GM12878 (cell line): ENCODE measurements at regions not wholly inside any gene's neighbourhood (a gene's known extent, or its start where the extent isn't known, plus 50 kb on each side); places are given as distances from the start of the nearest gene placed in this dataset.
A peak's percentile ranks its signal among the peaks of the same experiment; 100 is the strongest.

ENCODE experiments used
- ATAC-seq: fragments of 200-7000 bp; cut with Tn5 transposase; 3 replicates; pipeline ENCODE4 v1.9.1; 2020; ENCODE audit warnings: mild to moderate bottlenecking, moderate library complexity
- BruUV-seq: library from RNA; stranded (reverse); fragments of 400-500 nt; replicated peaks from 2 replicates; lab custom pipeline; 2021; lab: Mats Ljungman, UMichigan
- CTCF ChIA-PET: fragments of 300-600 bp; sonication (Branson Sonifier 250); formaldehyde crosslinking; extraction: SDS; loops from one replicate; lab custom pipeline; 2021; ENCODE audit warnings: inconsistent platforms; lab: Yijun Ruan, JAX
- POLR2A ChIA-PET: fragments of 350-600 bp; formaldehyde crosslinking; extraction: SDS; loops from one replicate; lab custom pipeline; 2021; ENCODE audit warnings: inconsistent platforms; lab: Charles Lee
- RAD21 ChIA-PET: fragments of 300-600 bp; sonication (Branson Sonifier 250); formaldehyde crosslinking; loops from one replicate; lab custom pipeline; 2023; ENCODE audit warnings: antibody characterized with exemption; ENCODE audit not compliant: unreplicated experiment; lab: Charles Lee
- SMC1A ChIA-PET: fragments of 300-600 bp; sonication (Branson Sonifier 250); formaldehyde crosslinking; loops from one replicate; lab custom pipeline; 2023; ENCODE audit not compliant: unreplicated experiment, uncharacterized antibody; lab: Charles Lee
- DNase-seq: peaks from one replicate; pipeline ENCODE4 v3.0.0-alpha.2; 2011; ENCODE audit warnings: low read depth, low spot score
- FAIRE-seq: peaks from 3 replicates; lab custom pipeline; 2011; peaks lifted over from hg19 to GRCh38; lab: Jason Lieb, UNC
- H2AFZ ChIP-seq: 2 replicates; pipeline ENCODE4 v1.6.0; 2011; ENCODE audit warnings: low read depth, low read length, control low read depth; ENCODE audit not compliant: control insufficient read depth
- H3K27ac ChIP-seq: 2 replicates; pipeline ENCODE4 v1.5.1; 2011; ENCODE audit warnings: control low read depth; ENCODE audit not compliant: control insufficient read depth, insufficient read depth
- H3K27me3 ChIP-seq, 2 experiments: replicated peaks in 1 of 2; 2 replicates each; pipeline versions ENCODE4 v1.6.0 to v1.6.1; 2011; ENCODE audit warnings: low read length in 1 of 2; ENCODE audit not compliant: control insufficient read depth in 2 of 2, insufficient read depth in 2 of 2
- H3K36me3 ChIP-seq, 2 experiments: 2 replicates each; pipeline ENCODE4 v1.5.1; 2011; ENCODE audit warnings: low read length in 1 of 2; ENCODE audit not compliant: control insufficient read depth in 2 of 2, insufficient read depth in 2 of 2
- H3K4me1 ChIP-seq: 2 replicates; pipeline ENCODE4 v1.6.1; 2011; ENCODE audit warnings: mild to moderate bottlenecking, low read length, moderate library complexity, mixed read lengths; ENCODE audit not compliant: control insufficient read depth, insufficient read depth
- H3K4me2 ChIP-seq: 2 replicates; pipeline ENCODE4 v1.6.0; 2011; ENCODE audit warnings: control low read depth; ENCODE audit not compliant: control insufficient read depth, insufficient read depth
- H3K4me3 ChIP-seq: fragments of 200-600 bp; sonication (generic); 2 replicates; pipeline ENCODE4 v1.5.1; 2016
- H3K79me2 ChIP-seq: 2 replicates; pipeline ENCODE4 v1.6.0; 2011; ENCODE audit warnings: low read length; ENCODE audit not compliant: control insufficient read depth, insufficient read depth
- H3K9ac ChIP-seq: 2 replicates; pipeline ENCODE4 v1.8.0; 2011; ENCODE audit warnings: low read length, control low read depth, mixed read lengths; ENCODE audit not compliant: control insufficient read depth, insufficient read depth
- H3K9me3 ChIP-seq: replicated peaks from 3 replicates; pipeline ENCODE4 v1.5.1; 2011; ENCODE audit warnings: mild to moderate bottlenecking, low read length; ENCODE audit not compliant: control insufficient read depth, insufficient read depth
- H4K20me1 ChIP-seq: 2 replicates; pipeline ENCODE4 v1.6.0; 2011; ENCODE audit not compliant: control insufficient read depth, insufficient read depth
- CEBPZ ChIP-seq: fragments of 150-350 bp; IDR thresholded peaks from 2 replicates; pipeline ENCODE4 v1.6.1; 2016; ENCODE audit warnings: low read depth, low read length
- E4F1 ChIP-seq: fragments of 450-650 bp; IDR thresholded peaks from 2 replicates; pipeline ENCODE4 v1.6.1; 2018; ENCODE audit warnings: borderline replicate concordance, mild to moderate bottlenecking; ENCODE audit not compliant: partially characterized antibody
- EP300 ChIP-seq, 2 experiments: fragments of 150-350 bp in 1 of 2; IDR thresholded peaks; 2 replicates each; pipeline ENCODE4 v1.6.1; 2011 to 2012; ENCODE audit warnings: low read depth in 2 of 2, low read length in 2 of 2, borderline replicate concordance in 1 of 2, improper control_type of control experiment in 1 of 2, inconsistent platforms in 1 of 2; ENCODE audit not compliant: control insufficient read depth in 1 of 2
- MEF2B ChIP-seq: fragments of 450-650 bp; IDR thresholded peaks from 2 replicates; pipeline ENCODE4 v1.6.1; 2018; ENCODE audit warnings: mild to moderate bottlenecking, moderate library complexity; ENCODE audit not compliant: partially characterized antibody, poor library complexity, severe bottlenecking
- PKNOX1 ChIP-seq: fragments of 450-650 bp; IDR thresholded peaks from 2 replicates; pipeline ENCODE4 v1.6.1; 2016; ENCODE audit warnings: mild to moderate bottlenecking
- RELA ChIP-seq: fragments of 450-650 bp; IDR thresholded peaks from 2 replicates; pipeline ENCODE4 v1.8.0; 2014; ENCODE audit warnings: borderline replicate concordance; ENCODE audit not compliant: partially characterized antibody
- WGBS: methylation state at CpG from one replicate; pipeline ENCODE4 v1.1.6; 2016; ENCODE audit warnings: low lambda C conversion rate; ENCODE audit not compliant: insufficient replicate concordance, insufficient coverage; ENCODE audit errors: missing lambda C conversion rate; 5-methylcytosine and 5-hydroxymethylcytosine counted together
- in situ Hi-C: fragments of 300-500 bp; cut with MboI; formaldehyde crosslinking; loops from 9 replicates; pipeline ENCODE4 v1.14.3; 2018; ENCODE audit warnings: mixed read lengths
- intact Hi-C: fragments of 100-400 bp; cut with micrococcal nuclease; formaldehyde crosslinking; loops from one replicate; pipeline ENCODE4 v1.14.2; 2022; ENCODE audit not compliant: unreplicated experiment

- in situ Hi-C loops: no loop called here
These were observed 468.6 kb downstream of the SHQ1 start for GRCh38 chr3:72379500-72380187.

More at GRCh38 chr3:72379500-72380187, 468.6 kb downstream of the SHQ1 start:
- ChIA-PET RAD21 (interaction anchor here (1.6 kb wide), 1 partner anchor 443 kb away, joined by 5 read pairs; no protein-coding TSS in a partner anchor), POLR2A (no interaction called here), CTCF (no interaction called here), SMC1A (interaction anchor here (1.0 to 1.3 kb wide), 2 partner anchors 47 to 52 kb away, joined by 3 read pairs; no protein-coding TSS in a partner anchor)
- Histone ChIP-seq H3K9ac (no peak overlapping the region), H3K9me3 (no peaks in the 10 kb centered on the region), H3K36me3 (peaks cover 2 to 16% of the 10 kb centered on the region in 2 experiments; a peak in 2 of 4 replicates), H3K27ac (no peak overlapping the region), H3K79me2 (peaks cover 17% of the 10 kb centered on the region), H3K4me2 (no peak overlapping the region), H4K20me1 (no peaks in the 10 kb centered on the region), H2AFZ (no peak overlapping the region), H3K4me3 (no peak overlapping the region), H3K27me3 (no peaks in the 10 kb centered on the region), H3K4me1 (peaks cover 4% of the 10 kb centered on the region)
- ATAC-seq: peak; percentile 57
- intact Hi-C loops: no loop called here
- no peak for FAIRE-seq
- DNase-seq: no peak
- 100% methylated on average over 1 of the region's 1 CpG for WGBS
- TF ChIP-seq EP300 (IDR thresholded peaks at IDR 0.05; ENCODE audit: borderline replicate concordance in 1 of 2, control insufficient read depth in 1 of 2, low read depth in 2 of 2, low read length in 2 of 2): no peak
- no peak for TF ChIP-seq RELA
- no peak for TF ChIP-seq CEBPZ
- no peak for TF ChIP-seq E4F1
- TF ChIP-seq PKNOX1: no peak
- TF ChIP-seq MEF2B: peak; percentile 67
- no TSS peak for BruUV-seq
